ENCODE measurements at regions not wholly inside any gene's neighbourhood (a gene's known extent, or its start where the extent isn't known, plus 50 kb on each side); places are given as distances from the start of the nearest gene placed in this dataset.

DNA sequence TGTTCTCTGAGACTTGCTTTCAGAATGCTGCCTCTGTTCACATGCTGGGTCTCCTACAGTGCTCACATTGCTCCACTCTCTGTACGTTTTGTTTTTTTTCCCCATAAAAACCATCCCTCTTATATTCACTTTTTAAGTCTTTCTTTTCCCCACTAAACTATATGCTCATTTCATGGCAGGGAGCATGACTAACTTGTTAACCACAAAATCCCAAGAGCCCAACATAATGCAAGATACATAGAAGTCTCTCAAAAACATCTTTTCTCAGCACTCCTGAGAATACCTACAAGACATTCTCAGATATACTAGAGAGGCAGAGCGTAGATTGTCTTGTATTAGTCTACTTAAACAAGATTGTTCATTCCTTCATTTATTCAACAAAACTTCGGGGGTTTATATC is 73.3 kb downstream of the FAM76B start:
- TF ChIP-seq, protein P1, sequence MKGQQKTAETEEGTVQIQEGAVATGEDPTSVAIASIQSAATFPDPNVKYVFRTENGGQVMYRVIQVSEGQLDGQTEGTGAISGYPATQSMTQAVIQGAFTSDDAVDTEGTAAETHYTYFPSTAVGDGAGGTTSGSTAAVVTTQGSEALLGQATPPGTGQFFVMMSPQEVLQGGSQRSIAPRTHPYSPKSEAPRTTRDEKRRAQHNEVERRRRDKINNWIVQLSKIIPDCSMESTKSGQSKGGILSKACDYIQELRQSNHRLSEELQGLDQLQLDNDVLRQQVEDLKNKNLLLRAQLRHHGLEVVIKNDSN (IDR thresholded peaks at IDR 0.05) = no peak
- TF ChIP-seq, protein P2, sequence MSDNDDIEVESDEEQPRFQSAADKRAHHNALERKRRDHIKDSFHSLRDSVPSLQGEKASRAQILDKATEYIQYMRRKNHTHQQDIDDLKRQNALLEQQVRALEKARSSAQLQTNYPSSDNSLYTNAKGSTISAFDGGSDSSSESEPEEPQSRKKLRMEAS (IDR thresholded peaks at IDR 0.05) = no peak
- no peak for TF ChIP-seq NFIC (IDR thresholded peaks at IDR 0.05)
- no peak for TF ChIP-seq RAD21 (IDR thresholded peaks at IDR 0.05; ENCODE audit: low read depth)
- no peak for TF ChIP-seq EP300 (IDR thresholded peaks at IDR 0.05; ENCODE audit: borderline replicate concordance)
- TF ChIP-seq CEBPB (IDR thresholded peaks at IDR 0.05) = no peak
- no peak for TF ChIP-seq TCF12 (IDR thresholded peaks at IDR 0.05; ENCODE audit: low read depth)
- no peak for TF ChIP-seq TAF1 (IDR thresholded peaks at IDR 0.05; ENCODE audit: low read depth)
- TF ChIP-seq CREB1 (IDR thresholded peaks at IDR 0.05; ENCODE audit: low read depth) = no peak
- TF ChIP-seq, protein P3, sequence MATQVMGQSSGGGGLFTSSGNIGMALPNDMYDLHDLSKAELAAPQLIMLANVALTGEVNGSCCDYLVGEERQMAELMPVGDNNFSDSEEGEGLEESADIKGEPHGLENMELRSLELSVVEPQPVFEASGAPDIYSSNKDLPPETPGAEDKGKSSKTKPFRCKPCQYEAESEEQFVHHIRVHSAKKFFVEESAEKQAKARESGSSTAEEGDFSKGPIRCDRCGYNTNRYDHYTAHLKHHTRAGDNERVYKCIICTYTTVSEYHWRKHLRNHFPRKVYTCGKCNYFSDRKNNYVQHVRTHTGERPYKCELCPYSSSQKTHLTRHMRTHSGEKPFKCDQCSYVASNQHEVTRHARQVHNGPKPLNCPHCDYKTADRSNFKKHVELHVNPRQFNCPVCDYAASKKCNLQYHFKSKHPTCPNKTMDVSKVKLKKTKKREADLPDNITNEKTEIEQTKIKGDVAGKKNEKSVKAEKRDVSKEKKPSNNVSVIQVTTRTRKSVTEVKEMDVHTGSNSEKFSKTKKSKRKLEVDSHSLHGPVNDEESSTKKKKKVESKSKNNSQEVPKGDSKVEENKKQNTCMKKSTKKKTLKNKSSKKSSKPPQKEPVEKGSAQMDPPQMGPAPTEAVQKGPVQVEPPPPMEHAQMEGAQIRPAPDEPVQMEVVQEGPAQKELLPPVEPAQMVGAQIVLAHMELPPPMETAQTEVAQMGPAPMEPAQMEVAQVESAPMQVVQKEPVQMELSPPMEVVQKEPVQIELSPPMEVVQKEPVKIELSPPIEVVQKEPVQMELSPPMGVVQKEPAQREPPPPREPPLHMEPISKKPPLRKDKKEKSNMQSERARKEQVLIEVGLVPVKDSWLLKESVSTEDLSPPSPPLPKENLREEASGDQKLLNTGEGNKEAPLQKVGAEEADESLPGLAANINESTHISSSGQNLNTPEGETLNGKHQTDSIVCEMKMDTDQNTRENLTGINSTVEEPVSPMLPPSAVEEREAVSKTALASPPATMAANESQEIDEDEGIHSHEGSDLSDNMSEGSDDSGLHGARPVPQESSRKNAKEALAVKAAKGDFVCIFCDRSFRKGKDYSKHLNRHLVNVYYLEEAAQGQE (IDR thresholded peaks at IDR 0.05; ENCODE audit: low read depth) = no peak
- no peak for TF ChIP-seq ZBTB7A (IDR thresholded peaks at IDR 0.05; ENCODE audit: low read depth)
- no peak for TF ChIP-seq TEAD4 (IDR thresholded peaks at IDR 0.05)
- TF ChIP-seq EGR1 (IDR thresholded peaks at IDR 0.05) = no peak
